Activated T-helper 2 cell treated with anti-CD3 and anti-CD28 coated beads, Interferon-gamma antibody, Interleukin-2, Interleukin-4, amounts not matched to agents 10 μg/mL and 5 μg/mL and 100 μg/mL, durations not matched to agents 14 hours and 24 hours and 36 hours (primary cell): ENCODE measurements at regions not wholly inside any gene's neighbourhood (a gene's known extent, or its start where the extent isn't known, plus 50 kb on each side); places are given as distances from the start of the nearest gene placed in this dataset.

Experiments
- DNase-seq: peaks from one replicate; pipeline ENCODE4 v3.0.0; 2021; ENCODE audit warnings: low spot score
- H3K27ac Mint-ChIP-seq: one replicate; pipeline ENCODE4 v1.8.0; 2021; ENCODE audit warnings: mixed read lengths
- H3K27me3 Mint-ChIP-seq: one replicate; pipeline ENCODE4 v1.8.0; 2021; ENCODE audit warnings: low read depth, mixed read lengths
- H3K36me3 Mint-ChIP-seq: one replicate; pipeline ENCODE4 v1.8.0; 2021; ENCODE audit warnings: low read depth, mixed read lengths
- H3K4me1 Mint-ChIP-seq: one replicate; pipeline ENCODE4 v1.8.0; 2021; ENCODE audit warnings: low read depth, mixed read lengths
- H3K4me3 Mint-ChIP-seq: one replicate; pipeline ENCODE4 v1.8.0; 2021; ENCODE audit warnings: low read depth, mild to moderate bottlenecking, moderate library complexity, mixed read lengths
- H3K9me3 Mint-ChIP-seq: one replicate; pipeline ENCODE4 v1.8.0; 2021; ENCODE audit warnings: mixed read lengths
- intact Hi-C: fragments of 100-400 bp; cut with micrococcal nuclease; formaldehyde crosslinking; loops from one replicate; pipeline ENCODE4 v1.15.1; 2023

DNA sequence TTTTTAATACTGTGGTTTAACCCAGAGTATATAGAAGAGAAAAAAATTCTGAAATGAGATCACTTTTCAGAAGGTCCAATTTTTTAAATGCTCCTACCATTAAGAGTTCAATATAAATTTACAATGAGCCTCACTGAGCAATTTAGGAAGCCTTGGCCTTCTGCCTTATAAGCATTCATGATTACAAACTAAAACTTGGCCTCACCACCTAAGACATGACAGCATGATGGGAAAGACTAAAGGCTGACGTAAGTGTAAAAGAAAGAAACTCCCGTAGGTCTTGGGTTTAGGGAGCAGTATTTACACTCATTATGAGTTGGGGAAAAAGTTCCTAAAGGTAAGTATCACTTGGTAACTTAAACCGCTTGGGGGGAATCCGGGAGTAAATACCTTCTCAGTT lies 70.7 kb upstream of the ESRRG start:
- no peak overlapping the region for H3K27ac Mint-ChIP-seq
- H3K27me3 Mint-ChIP-seq: no peaks in the 10 kb centered on the region
- no peak overlapping the region for H3K4me3 Mint-ChIP-seq
- no peak for DNase-seq
- H3K4me1 Mint-ChIP-seq: no peaks in the 10 kb centered on the region
- intact Hi-C loops: no loop called here
- H3K9me3 Mint-ChIP-seq: no peaks in the 10 kb centered on the region
- no peaks in the 10 kb centered on the region for H3K36me3 Mint-ChIP-seq

DNA sequence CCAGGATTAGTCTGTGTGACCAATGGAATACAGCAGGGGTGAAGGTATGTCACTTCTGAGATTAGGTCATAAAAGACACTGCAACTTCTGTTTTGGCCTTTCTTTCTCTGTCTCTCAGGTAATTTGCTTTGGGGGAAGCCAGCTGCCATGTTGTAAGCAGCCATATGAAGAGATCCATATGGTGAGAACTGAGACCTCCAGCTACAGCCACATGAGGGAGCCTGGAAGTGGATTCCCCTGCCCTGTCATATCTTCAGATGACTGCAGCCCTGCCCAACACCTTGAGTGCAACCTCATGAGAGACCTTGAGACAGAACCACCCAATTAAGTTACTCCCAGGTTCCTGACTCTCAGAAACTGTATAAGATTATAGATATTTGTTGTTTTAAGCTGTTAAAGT lies 70.1 kb upstream of the ESRRG start:
- Mint-ChIP-seq H3K9me3 (no peaks in the 10 kb centered on the region), H3K4me3 (no peak overlapping the region), H3K27ac (no peak overlapping the region), H3K36me3 (no peaks in the 10 kb centered on the region), H3K27me3 (no peaks in the 10 kb centered on the region), H3K4me1 (no peaks in the 10 kb centered on the region)
- DNase-seq: no peak
- intact Hi-C loops: no loop called here

DNA sequence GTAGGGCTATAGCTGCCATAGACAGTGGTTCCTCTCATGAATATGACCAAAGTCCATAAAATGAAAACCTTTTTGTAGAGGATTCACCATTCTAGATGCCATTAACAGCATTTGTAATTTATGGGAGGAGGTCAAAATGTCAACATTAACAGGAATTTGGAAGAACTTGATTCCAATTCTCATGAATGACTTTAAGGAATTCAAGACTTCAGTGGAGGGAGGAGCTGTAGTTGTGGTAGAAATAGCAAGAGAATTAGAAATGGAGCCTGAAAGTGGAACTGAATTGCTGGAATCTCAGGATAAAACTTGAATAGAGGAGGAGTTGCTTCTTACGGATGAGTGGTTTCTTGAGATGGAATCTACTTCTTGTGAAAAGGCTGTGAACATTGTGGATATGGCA lies 65.4 kb upstream of the ESRRG start:
- no peak overlapping the region for H3K4me3 Mint-ChIP-seq
- H3K9me3 Mint-ChIP-seq: no peaks in the 10 kb centered on the region
- intact Hi-C loops: no loop called here
- H3K4me1 Mint-ChIP-seq: no peaks in the 10 kb centered on the region
- no peak overlapping the region for H3K27ac Mint-ChIP-seq
- DNase-seq: no peak
- no peaks in the 10 kb centered on the region for H3K36me3 Mint-ChIP-seq
- no peaks in the 10 kb centered on the region for H3K27me3 Mint-ChIP-seq

DNA sequence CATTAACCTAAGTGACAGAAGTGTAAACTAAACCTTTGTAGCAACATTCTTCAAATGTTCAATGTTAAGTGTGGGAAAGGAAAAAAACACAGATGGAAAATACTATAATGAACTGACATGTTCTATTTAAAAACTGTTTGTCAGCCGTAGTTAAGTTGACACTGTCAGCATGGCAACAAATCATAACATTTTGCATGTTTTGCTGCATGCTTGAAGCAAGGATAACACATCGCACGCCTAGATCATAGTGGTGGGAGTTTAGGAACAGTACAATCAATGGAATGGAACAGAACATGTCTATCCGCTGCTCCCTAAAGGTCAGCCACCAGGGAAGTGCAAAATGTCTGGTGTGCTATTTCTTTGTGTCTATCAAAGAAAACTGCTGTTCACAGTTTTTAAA lies 62.5 kb upstream of the ESRRG start:
- Mint-ChIP-seq H3K4me3 (no peak overlapping the region), H3K27ac (no peak overlapping the region), H3K36me3 (no peaks in the 10 kb centered on the region), H3K27me3 (no peaks in the 10 kb centered on the region), H3K4me1 (no peaks in the 10 kb centered on the region), H3K9me3 (no peaks in the 10 kb centered on the region)
- intact Hi-C loops: no loop called here
- DNase-seq: no peak

DNA sequence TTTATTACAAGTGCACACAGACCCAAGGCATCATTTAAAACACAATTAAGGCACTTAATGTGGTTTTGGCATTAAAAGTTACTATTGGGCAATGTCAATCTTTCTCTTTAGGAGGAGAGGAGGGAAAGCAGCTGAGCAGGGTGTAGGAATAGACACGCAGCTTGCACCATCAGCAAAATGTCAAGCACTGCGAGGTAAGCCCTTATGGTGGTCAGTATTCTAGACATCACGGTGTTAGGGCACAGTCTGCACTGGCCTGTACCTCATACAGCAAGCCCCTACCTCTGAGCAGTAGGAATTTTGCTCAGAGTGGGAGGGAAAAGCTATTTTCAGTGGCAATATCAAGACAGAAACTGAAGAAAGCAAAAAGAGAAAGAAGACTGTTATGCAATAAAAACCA lies 62.0 kb upstream of the ESRRG start:
- no peaks in the 10 kb centered on the region for H3K27me3 Mint-ChIP-seq
- no peak overlapping the region for H3K4me3 Mint-ChIP-seq
- no peak for DNase-seq
- no peaks in the 10 kb centered on the region for H3K4me1 Mint-ChIP-seq
- intact Hi-C loops: no loop called here
- no peaks in the 10 kb centered on the region for H3K36me3 Mint-ChIP-seq
- no peak overlapping the region for H3K27ac Mint-ChIP-seq
- no peaks in the 10 kb centered on the region for H3K9me3 Mint-ChIP-seq

DNA sequence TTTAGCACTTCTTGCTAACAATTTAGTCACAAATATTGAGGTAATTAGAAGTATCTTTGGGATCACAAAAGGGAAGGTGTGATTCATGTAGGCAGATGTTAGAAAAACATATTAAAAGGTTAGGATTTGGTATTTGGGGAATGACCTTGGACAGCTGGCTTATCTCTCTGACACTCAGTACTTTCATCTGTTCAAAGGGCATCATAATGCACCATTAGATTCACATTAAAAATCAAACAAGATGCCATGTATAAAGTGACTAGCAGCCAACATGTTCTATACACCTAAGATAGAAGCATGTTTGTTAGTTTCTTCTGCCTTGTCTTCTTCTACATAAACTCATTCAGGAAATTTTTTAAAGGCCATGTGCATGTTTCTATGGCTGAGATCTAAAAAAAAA lies 56.5 kb upstream of the ESRRG start:
- Mint-ChIP-seq H3K9me3 (no peaks in the 10 kb centered on the region), H3K4me3 (no peak overlapping the region), H3K4me1 (no peaks in the 10 kb centered on the region), H3K27me3 (no peaks in the 10 kb centered on the region), H3K27ac (no peak overlapping the region), H3K36me3 (no peaks in the 10 kb centered on the region)
- intact Hi-C loops: loop anchor here (10.0 kb wide), 1 partner anchor 225 kb away; no protein-coding TSS in a partner anchor
- no peak for DNase-seq

DNA sequence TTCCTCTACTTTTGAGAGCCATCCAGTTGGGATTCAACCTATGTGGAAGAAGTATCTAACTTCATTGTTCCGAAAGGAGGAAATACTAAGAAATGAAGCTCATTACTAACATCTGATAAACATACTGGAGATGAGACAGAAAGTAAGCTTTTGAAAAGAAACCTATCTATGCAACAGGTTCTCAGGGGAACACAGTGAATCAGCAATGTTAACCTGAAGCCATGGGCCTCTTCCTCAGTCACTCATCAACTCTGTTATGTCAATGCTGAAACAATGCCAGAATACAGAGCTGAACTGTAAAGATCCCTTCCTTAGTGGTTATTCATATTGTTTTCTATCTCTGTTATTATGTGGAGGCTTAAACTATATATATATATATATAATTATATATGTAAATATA lies 55.5 kb upstream of the ESRRG start:
- H3K4me1 Mint-ChIP-seq: no peaks in the 10 kb centered on the region
- no peaks in the 10 kb centered on the region for H3K9me3 Mint-ChIP-seq
- intact Hi-C loops: loop anchor here (10.0 kb wide), 1 partner anchor 226 kb away; no protein-coding TSS in a partner anchor

DNA sequence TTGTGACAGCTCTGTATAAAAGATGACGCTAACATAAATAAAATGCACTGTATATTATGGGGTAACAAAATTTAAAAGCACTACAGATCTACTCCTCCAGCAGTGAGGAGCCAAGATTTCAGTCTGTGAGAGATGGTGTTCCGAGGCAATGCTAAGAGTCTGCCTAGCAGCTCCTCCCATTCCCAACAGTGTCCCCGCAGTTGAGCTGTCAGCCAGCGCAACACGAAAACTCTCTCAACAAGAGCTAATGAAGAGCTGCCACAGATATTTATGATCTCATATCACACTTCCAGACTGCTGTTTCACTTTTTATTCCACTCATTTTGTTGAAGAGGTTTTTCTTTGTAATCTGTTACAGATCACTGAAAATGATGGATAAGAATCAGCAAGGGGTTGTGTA lies 53.9 kb upstream of the ESRRG start:
- Mint-ChIP-seq H3K9me3 (no peaks in the 10 kb centered on the region), H3K27me3 (no peaks in the 10 kb centered on the region), H3K4me3 (no peak overlapping the region), H3K36me3 (no peaks in the 10 kb centered on the region), H3K27ac (no peak overlapping the region), H3K4me1 (no peaks in the 10 kb centered on the region)
- no peak for DNase-seq
- intact Hi-C loops: loop anchor here (10.0 kb wide), 1 partner anchor 228 kb away; no protein-coding TSS in a partner anchor

More for the DNA sequence above, 55.5 kb upstream of the ESRRG start:
- no peaks in the 10 kb centered on the region for H3K36me3 Mint-ChIP-seq
- no peak overlapping the region for H3K4me3 Mint-ChIP-seq
- H3K27me3 Mint-ChIP-seq: no peaks in the 10 kb centered on the region
- DNase-seq: no peak
- no peak overlapping the region for H3K27ac Mint-ChIP-seq
